Stimulated activated CD4-positive, alpha-beta T cell treated with anti-CD3 and anti-CD28 coated beads, Interleukin-1b, Interleukin-23, amount 100 ng/mL, for 4 hours (primary cell): ENCODE measurements at regions not wholly inside any gene's neighbourhood (a gene's known extent, or its start where the extent isn't known, plus 50 kb on each side); places are given as distances from the start of the nearest gene placed in this dataset.

Experiments used
- DNase-seq, 2 donors: peaks; one replicate each; pipeline ENCODE4 v3.0.0-alpha.2; 2020; ENCODE audit warnings: low read depth in 2 of 2

DNA sequence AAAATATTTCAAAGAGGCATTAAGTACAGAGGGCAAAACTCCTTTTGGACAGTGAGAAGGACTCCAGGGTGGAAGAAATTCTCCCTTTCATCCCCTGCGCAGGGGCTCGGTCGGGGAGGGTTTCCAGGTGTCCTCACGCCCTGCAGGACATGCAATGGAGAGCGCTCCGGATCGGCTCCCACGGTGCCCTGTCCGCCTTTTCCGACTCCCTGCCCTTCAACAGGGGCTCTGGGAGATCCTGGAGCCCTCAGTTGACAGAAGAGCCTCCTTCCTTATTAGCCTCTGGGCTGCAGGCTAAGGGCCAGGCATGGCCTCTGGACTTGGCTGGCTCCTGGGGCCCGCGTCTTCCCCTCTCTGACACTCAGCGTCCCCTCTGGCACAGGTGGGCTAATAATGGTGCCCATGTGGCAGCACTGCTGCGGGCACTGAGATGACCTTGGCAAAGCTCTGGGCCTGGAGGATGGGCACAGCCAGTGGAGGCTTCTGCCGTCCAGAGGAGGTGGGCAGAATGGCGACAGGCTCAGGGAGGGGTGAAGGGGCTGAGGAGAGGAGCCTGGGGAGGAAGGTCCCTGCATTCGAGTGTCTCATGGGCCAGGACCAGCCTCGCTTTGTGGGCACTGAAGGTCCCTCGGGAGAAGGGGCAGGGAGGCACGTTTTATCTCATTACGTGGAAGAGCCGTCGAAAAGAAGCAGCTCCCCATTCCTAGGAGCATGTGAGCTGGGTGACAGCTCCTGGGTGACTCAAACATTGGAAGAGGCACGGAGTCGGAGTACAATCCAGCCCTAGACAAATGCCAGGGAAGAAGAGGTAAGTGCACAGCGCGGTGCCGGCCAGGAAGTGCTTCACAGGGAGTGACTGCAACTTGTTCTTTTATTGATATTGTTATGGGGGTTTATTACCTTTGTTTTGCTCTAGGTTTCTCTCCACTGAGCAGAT, 161.7 kb downstream of the IRF8 start:
- DNase-seq = no peak

DNA sequence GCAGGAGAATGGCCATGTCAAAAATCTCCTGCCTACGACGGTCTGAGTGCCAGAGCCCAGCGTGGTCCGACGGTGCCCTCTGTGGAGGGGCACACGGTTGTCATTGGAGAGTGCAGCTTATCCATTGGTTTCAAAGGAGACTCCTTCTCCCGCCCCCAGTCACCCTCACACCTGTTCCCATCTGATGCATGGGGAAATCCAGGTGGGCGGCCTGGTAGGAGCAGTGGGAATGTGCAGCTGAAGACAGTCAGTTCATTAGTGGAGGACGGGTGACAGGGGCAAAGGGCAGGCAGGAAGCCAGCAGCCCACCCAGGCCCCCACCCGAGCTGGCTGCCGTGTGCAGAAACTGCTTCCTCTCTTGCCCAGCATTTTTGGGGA, 162.3 kb downstream of the IRF8 start:
- DNase-seq = no peak

DNA sequence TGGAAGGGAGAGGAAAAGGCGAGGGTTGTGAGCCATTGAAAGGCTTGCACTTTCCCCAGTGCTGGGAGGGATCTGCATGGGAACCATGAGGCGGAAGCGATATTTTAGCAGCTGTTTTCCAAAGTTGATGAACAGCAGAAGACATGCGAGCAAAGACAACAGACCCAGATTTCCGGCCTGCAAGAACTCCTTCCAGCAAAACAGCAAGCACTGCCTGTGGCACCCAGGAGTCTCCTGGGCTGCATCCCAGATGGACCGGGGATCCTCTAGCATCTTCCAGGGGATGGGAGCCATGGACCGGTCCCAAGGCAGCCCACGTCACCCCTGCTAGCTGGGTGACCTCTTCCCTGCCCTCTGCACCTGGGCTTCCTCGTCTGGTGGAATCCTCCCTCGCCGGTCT, 162.8 kb downstream of the IRF8 start:
- no peak for DNase-seq

DNA sequence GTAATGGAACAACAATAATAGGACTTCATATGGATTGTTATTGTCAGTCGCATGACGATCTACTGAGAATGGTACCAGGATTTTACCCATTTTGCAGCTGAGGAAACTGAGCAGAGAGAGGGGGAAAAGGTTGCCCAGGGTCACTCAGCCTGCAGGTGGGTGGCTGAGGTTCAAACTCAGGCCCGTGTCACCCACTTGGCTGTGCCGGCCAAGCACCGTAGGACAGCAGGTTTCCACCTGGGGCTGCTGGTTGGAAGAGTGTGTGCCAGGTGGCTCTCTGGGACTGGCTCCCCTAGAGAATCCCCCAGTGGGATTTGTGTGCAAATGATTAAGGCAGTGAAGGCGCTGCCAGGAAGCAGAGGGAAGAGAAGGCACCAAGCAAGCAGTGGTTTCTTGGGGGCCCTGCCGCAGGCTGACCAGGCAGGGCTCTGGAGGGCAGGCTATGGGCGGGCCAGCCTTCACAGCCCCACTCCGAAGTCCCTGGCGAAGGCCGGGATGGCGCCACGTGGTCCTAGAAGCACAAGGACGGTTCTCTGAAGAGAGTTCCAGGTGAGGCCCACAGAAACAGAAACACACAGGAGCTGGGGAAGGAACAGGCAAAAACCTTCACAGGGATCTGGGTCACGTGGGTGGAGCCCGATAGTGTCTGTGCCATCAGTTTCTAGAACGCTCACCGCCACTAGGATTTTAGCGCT, 163.5 kb downstream of the IRF8 start:
- no peak for DNase-seq

DNA sequence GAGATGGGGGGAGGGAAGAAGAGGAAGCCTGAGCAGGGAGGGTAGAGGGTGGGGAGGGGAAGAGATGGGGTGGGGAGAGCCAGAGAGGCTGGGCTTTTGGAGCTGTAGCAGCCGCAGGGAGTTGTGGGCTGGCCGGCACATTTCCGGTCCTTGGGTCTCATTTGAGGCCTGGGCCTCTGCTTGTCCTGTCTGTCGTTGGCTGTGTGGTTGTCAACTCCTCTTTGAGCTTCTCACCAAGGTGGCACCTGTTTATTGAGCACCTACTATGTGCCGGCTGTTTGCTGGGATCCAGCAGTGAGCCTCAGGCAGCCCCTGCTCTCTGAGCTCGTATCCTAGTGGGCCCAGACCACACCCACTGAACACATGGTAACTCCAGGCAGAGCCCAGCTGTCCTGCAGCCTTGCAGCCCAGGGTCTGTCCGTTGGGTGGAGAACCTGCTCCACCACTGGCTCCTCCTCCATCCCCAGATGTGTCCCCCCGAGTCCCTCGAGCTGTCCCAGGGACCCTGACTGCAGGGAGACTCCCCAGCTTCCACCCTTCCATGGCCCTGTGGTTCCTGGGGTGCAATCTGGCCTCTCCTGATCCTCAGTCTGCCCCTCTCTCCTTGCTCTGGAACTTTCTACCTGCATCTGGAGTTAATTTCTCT, 164.9 kb downstream of the IRF8 start:
- DNase-seq = no peak

DNA sequence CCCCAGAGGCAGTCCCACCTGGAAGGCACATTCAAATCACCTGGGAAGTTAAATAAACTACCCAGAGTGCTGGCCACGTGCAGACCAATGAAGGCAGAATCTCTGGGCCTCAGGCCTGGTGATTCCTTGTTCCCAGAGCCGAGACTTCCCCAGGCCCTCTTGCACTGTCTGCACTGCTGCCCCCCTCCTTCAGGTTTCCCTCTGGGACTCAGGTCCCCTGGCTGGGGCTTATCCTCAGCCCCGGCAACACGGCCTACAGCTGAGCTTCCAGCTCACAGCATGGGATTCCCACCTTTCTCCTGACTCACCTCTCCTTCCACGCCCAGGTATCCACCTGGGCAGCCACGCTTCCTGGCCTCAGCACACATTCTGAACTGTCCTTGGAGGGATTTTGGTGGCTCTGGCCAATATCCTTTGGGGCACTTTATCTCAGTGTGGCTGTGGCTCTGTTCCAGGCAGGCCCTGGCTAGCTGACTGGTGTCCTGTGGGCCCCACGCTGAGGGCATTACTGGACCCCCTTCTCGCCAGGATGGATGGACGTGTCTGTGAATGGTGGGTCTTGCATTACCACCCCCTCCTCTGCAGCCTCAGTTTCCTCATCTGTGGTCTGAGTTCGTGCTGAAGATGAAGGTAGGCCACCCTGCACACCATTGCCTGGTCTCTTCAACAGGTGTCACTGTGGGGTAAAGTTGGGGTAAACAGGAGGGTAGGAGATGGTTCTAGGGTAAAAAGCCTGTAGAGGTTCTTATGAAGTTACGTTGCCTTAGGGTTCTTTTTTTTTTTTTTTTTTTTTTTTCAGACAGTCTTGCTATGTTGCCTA, 165.7 kb downstream of the IRF8 start:
- no peak for DNase-seq

DNA sequence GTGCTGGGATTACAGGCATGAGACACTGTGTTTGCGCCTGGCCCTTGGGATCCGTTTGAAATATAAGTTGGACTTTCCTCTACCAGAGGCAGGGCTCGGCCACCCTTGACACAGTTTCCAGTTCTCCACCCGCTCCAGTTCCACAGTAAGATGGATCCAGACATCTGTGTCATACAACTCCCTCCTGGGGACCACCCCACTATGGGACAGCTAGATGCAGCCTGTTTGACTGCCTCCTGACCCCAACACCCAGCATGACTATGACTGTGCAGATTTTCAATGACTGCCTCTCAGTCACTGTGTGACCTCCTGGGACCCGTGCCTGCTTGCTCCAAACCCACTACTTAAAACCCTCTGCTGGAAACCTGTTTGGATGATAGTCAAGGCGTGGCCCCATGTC, 166.7 kb downstream of the IRF8 start:
- DNase-seq = no peak

DNA sequence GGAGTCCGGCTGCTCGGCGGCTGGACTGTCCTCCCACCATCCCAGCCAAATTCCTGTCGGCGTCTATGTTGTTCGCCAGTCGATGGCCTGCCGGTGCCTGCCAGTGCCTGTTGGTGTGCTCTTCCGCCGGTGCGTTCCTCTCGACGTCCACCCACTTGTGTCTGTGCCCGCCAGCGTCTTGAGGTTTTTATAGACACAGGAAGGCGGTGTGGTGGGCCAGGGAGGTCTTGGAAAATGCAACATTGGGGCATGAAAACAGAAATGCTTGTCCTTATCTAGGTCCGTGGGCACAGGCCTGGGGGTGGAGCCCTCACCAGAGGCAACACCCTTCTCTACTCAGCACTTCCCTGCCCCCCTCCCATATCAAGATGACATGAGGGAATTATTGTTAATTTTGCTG, 167.8 kb downstream of the IRF8 start:
- no peak for DNase-seq

DNA sequence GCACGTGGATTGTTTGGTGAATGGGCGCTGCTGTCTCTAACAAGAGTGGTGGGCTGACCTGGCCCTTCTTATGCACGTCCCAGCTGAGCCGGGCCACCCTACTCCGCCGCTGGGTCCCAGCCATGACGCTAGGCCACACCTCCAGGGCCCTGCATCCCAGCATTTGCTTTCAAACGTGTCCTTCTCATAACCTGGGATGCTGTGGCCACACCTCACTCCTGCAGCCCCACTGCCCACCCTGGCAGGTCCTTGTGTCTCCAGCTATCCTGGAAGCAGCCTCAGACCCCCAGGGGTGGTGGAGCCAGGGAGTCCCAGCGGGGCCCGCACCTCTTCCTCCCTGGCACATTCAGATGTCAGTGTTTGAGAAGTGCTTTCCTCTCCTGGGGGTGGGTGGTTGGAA, 168.6 kb downstream of the IRF8 start:
- DNase-seq = no peak

DNA sequence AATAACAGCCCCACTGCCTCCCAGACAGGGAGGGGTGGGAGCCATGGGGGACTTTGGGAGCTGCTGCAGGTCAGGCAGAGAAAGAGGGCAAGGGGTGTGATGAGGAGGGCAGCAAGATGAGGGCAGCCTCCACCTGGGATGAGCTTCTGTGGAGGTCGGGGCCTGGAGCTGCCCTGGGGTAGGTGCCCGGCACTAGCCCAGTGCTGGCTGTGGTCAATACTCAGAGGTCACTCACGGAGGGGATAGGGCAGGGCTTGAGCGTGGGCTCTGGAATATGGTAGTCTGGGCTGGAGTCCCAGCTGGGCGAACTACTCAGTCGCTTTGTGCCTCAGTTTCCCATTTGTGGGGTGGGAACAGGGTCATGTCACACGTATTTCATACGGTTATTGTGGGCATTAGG, 169.0 kb downstream of the IRF8 start:
- DNase-seq = no peak

DNA sequence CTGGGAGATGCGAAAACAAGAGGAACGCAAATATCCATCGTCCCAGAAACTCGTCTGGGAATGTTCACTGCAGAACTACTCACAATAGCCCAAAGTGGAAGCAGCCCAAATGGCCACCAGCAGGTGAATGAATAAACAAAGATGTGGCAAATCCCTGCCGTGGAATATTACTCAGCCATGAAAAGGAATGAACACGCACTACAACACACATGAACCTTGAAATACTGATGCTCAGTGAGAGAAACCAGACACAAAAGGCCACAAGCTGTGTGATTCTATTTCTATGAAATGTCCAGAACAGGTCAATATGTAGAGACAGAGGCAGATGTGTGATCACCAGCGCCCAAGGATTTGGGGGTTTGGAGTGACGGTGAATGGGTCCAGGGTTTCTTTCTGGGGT, 169.8 kb downstream of the IRF8 start:
- DNase-seq = no peak

DNA sequence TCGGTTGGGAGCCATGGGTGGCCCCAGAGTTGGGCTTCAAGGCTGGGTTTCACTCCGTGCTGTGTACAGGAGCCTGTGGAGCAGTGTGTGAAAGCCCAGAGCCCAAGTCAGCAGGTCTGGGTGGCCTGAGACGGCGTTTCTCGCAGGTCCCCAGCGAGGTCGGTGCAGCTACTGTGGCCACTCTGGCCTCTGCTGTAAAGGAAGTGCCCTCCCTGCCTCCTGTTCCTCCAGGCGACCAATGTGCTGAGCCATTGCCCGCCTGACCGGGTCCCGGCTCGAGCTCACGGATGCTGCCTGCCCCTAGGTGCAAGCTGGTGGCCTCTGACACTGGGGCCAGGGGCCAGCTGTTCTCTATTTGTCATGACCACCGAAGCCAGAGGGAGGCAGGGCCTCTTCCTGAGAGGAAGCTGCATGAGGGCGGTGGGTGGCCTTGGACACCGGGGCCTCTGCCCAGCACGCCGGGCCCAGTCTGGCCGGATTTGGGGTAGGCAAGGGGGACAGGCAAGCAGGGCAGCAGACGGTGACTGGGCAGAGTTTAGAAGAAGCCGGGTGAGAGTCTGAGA, 170.9 kb downstream of the IRF8 start:
- DNase-seq = no peak

DNA sequence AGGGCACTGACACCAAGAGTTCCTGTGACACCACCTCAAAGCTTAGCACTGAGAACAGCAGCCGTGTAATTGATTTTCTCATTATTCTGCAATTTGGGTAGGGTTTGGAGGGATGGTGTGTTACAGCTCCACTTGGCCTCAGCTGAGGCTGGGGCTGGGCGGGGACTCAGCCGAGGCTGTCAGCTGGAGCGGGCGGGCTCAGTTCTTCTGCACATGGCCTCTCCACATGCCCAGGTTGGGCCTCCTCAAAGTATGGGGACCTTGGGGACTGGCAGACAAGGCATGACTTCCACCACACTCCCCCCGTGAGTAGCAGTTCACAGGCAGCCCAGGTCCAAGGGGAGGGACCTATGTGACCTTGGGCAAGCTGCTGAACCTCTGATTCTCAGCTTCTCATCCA, 171.5 kb downstream of the IRF8 start:
- no peak for DNase-seq

DNA sequence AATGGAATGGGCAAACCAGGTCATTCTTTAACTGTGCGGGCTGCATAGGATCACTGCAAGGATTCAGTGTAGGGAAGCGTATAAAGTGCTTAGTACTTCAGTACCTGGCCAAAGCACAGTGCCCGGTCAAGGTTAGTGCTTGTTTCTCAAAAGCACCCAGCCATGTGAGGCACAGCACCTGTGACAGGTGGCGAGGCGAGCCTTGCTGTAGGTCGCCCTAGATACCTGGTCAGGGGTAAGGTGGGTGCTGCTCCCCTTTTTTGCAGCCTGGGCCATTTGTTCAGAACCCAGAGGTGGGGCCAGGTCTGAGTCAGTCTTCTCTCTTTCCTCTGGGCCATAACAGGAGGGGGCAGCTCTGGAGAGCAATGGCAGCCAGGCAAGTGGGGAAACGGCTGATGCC, 172.0 kb downstream of the IRF8 start:
- no peak for DNase-seq

DNA sequence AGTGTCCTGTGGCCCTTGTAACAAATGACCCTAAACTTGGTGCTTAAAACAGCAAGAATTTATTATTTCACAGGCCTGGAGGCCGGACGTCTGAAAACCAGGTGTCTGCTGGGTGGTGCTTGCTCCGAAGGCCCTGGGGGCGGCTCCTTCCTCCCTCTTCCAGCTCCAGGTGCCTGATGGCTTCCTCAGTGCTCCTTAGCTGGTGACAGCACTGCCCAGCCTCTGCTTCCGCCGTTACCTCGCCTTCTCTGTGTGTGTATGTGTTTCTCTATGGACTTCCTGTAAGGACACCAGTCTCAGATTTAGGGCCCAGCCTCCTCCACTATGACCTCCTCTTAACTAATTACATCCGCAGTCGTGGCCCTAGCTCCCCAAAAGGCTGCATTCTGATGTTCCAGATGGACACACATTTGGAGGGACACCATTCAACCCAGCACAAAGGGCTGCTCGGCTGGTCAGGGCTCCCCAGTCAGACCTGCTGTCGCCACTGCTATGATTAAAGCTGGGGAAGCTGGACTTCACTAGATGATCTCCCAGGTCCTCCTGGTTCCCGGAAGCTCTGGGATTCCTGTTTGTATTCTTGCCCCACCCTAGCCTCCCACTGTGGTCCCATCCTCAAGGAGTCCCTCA, 172.8 kb downstream of the IRF8 start:
- no peak for DNase-seq

DNA sequence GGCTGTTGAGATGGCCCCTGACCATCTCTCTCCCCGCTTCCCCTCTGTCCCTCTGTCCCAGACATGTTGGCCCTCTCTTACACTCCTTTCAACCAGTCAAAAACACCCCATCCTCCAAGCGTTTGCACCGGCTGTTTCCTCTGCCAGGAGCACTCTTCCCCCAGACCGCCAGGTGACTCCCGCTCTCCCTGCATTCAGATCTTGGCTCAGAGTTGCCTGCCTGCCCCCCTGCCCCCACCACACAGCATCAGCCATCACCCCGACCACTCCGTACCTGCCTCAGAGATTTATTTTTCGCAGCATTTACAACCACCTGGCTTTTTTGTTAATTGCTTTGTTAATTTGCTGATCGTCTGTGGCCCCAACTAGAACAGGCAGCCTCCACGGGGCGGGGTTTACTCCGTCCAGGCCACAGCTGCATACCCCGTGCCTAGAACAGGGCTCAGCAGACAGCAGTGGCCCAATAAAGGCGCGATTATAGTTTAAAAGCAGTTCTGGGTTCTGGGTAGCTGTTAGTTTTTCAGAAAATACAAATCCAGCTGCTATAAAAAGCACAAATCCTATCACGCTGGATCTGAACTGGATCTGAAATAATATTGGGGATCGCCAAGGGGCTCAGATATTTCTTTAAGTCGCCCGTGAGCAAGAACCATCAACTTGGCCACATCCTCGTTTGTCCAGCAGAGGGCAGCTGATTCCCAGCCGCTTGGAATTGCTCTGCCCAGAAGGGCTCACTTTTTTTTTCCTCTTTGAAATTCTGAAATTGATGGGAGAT, 173.6 kb downstream of the IRF8 start:
- DNase-seq = peak; percentile 13 to 22

DNA sequence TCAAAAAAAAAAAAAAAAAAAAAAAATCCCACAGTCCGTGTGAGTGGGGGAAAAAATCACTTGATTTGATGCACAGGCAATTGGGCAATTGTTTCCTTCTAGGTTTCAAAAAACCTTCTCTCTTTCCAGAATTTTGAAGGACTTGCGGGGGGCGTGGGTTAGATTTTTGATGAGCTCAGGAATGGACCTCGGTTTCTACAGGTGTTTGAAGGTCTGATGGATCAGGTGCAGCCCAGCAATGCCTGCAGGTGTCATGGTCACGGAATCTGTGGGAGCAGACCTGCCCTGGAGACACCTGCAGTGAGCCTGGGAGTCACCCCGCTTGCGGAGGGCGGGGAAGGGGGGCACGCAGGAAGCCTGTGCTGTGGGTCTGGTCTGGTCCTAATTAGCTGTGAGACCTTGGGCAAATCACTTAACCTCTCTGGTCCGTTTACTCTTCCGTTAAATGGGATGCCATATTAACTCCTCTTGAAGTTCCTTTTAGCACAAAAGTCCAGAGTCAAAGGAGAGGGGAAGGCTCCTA, 174.2 kb downstream of the IRF8 start:
- DNase-seq = no peak

DNA sequence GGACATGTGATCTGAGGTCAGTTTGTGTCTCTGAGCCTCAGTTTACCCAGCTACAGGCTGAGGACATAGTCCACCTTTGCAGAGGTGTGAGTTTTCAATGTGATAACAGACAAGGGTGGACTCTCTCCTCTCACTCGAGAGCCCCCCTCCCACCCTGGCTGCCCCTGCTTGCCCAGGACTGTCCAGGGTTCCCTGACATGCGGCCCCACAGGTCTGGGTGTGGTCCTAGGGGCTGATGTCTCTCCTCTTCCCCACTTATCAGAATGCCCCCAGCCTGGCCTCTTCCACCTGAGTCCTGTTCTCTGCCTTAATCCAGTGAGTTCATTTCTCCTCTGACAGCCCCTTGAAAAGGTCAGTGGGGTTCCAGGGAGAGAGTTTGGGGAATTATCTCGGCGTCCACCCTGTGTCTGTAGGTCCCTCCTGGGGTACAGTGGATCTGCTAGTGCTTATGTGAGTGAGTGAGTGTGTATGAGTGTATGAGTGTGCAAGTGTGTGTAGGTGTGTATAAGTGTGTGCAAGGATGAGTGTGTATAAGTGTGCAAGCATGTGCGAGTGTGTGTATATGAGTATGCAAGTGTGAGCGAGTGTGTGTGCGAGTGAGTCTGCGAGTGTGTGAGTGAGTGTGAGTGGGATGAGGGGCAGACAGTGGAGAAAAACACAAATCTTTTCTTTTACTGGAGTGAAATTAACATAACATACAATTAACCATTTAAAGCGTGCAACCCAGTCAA, 175.0 kb downstream of the IRF8 start:
- no peak for DNase-seq
